D721Med (cell line): ENCODE measurements at regions not wholly inside any gene's neighbourhood (a gene's known extent, or its start where the extent isn't known, plus 50 kb on each side); places are given as distances from the start of the nearest gene placed in this dataset.

Source experiments
- DNase-seq: peaks from one replicate; pipeline ENCODE4 v3.0.0; 2011; ENCODE audit warnings: low spot score; ENCODE audit not compliant: insufficient read length
- FAIRE-seq: peaks from 2 replicates; lab custom pipeline; 2011; peaks lifted over from hg19 to GRCh38; lab: Jason Lieb, UNC
- CTCF ChIP-seq: IDR thresholded peaks from 2 replicates; pipeline ENCODE4 v1.5.1; 2012; ENCODE audit warnings: mild to moderate bottlenecking, control low read depth; ENCODE audit not compliant: insufficient read depth; ENCODE audit errors: missing control alignments

GRCh38 chrX:124280294-124280902 is 52.1 kb upstream of the TEX13D start:
- no peak for DNase-seq
- no peak for FAIRE-seq
- TF ChIP-seq CTCF: no peak

- FAIRE-seq: no peak
- TF ChIP-seq CTCF: no peak
Observed at GRCh38 chrX:124282580-124282979, 49.9 kb upstream of the TEX13D start.

More at GRCh38 chrX:124282580-124282979, 49.9 kb upstream of the TEX13D start:
- DNase-seq: no peak
